ENCODE measurements at regions not wholly inside any gene's neighbourhood (a gene's known extent, or its start where the extent isn't known, plus 50 kb on each side); places are given as distances from the start of the nearest gene placed in this dataset.

- TF ChIP-seq CTCF (IDR thresholded peaks at IDR 0.05; ENCODE audit: low read depth, low read length, missing input control) (no peak), YY1 (IDR thresholded peaks at IDR 0.05) (no peak), SP1 (IDR thresholded peaks at IDR 0.05) (no peak), RAD21 (IDR thresholded peaks at IDR 0.05) (no peak), ATF3 (IDR thresholded peaks at IDR 0.05) (no peak), REST (IDR thresholded peaks at IDR 0.05) (no peak)
Observed at GRCh38 chr2:41420872-41421271, 626.9 kb upstream of the PKDCC start.
